ENCODE measurements at regions not wholly inside any gene's neighbourhood (a gene's known extent, or its start where the extent isn't known, plus 50 kb on each side); places are given as distances from the start of the nearest gene placed in this dataset.
"Not testable (repeated sequence)": the region's sequence is repeated elsewhere in the genome, so short reads cannot be mapped to it uniquely, and the experiment has no call there.

- FAIRE-seq: not testable (repeated sequence)
Measured at GRCh38 chr15:54781220-54781619, 415.5 kb downstream of the RSL24D1 start.

GRCh38 chr15:54779271-54779670 lies 417.5 kb downstream of the RSL24D1 start:
- FAIRE-seq (no peak), DNase-seq (ENCODE audit: low spot score in 2 of 2) (no peak)

More at GRCh38 chr15:54781220-54781619, 415.5 kb downstream of the RSL24D1 start:
- DNase-seq (ENCODE audit: low spot score in 2 of 2): not testable (repeated sequence)

- no peak for FAIRE-seq
- DNase-seq (ENCODE audit: low spot score in 2 of 2): no peak
Measured at GRCh38 chr15:54776410-54776809, 420.3 kb downstream of the RSL24D1 start.

- DNase-seq (ENCODE audit: low spot score in 2 of 2) (no peak), FAIRE-seq (no peak)
Measured at GRCh38 chr15:54772663-54773062, 424.1 kb downstream of the RSL24D1 start.

GRCh38 chr15:54749461-54749860 lies 447.3 kb downstream of the RSL24D1 start:
- DNase-seq (ENCODE audit: low spot score in 2 of 2); FAIRE-seq: not testable (repeated sequence)

- no peak for FAIRE-seq
- DNase-seq (ENCODE audit: low spot score in 2 of 2): no peak
Measured at GRCh38 chr15:54722342-54722986, 474.3 kb downstream of the RSL24D1 start.

GRCh38 chr15:54719325-54719724 lies 477.4 kb downstream of the RSL24D1 start:
- DNase-seq (ENCODE audit: low spot score in 2 of 2) (no peak), FAIRE-seq (no peak)

- FAIRE-seq (no peak), DNase-seq (ENCODE audit: low spot score in 2 of 2) (no peak)
Measured at GRCh38 chr15:54707805-54708752, 488.7 kb downstream of the RSL24D1 start.

GRCh38 chr15:54687628-54688027 lies 509.1 kb downstream of the RSL24D1 start:
- FAIRE-seq (no peak), DNase-seq (ENCODE audit: low spot score in 2 of 2) (no peak)
